SU-DHL-6 (cell line): ENCODE measurements at regions not wholly inside any gene's neighbourhood (a gene's known extent, or its start where the extent isn't known, plus 50 kb on each side); places are given as distances from the start of the nearest gene placed in this dataset.

ENCODE experiments used
- H2AFZ ChIP-seq: fragments of 200-600 bp; sonication (generic); 2 replicates; pipeline ENCODE4 v1.6.1; 2014; ENCODE audit warnings: low read depth, mild to moderate bottlenecking, moderate library complexity, mixed read lengths, antibody characterized with exemption, low read length; ENCODE audit not compliant: severe bottlenecking
- H3F3A ChIP-seq: fragments of 200-600 bp; shearing (Covaris generic); 2 replicates; pipeline ENCODE4 v1.6.0; 2016; ENCODE audit warnings: antibody characterized with exemption, mild to moderate bottlenecking; ENCODE audit not compliant: insufficient read depth
- H3K27ac ChIP-seq: fragments of 200-600 bp; sonication (generic); 2 replicates; pipeline ENCODE4 v1.5.1; 2016; ENCODE audit warnings: low read depth, mild to moderate bottlenecking, low read length, moderate library complexity, mixed read lengths
- H3K27me3 ChIP-seq: fragments of 200-600 bp; sonication (generic), shearing (Covaris generic); 2 replicates; pipeline ENCODE4 v1.6.0; 2014; ENCODE audit warnings: mild to moderate bottlenecking, low read length
- H3K36me3 ChIP-seq: fragments of 200-600 bp; sonication (generic); 2 replicates; pipeline ENCODE4 v1.6.1; 2014; ENCODE audit warnings: mild to moderate bottlenecking, low read length, mixed read lengths
- H3K4me2 ChIP-seq: fragments of 300-600, 200-600 bp; shearing (Covaris generic), sonication (generic); 2 replicates; pipeline ENCODE4 v1.6.0; 2014; ENCODE audit warnings: low read length, low read depth, mild to moderate bottlenecking; ENCODE audit not compliant: poor library complexity, severe bottlenecking
- H3K4me3 ChIP-seq: fragments of 200-600 bp; sonication (generic); 2 replicates; pipeline ENCODE4 v1.5.1; 2014; ENCODE audit warnings: antibody characterized with exemption, low read length, mild to moderate bottlenecking, mixed read lengths; ENCODE audit not compliant: insufficient read depth, poor library complexity, severe bottlenecking
- H3K79me2 ChIP-seq: fragments of 200-600 bp; sonication (generic); 2 replicates; pipeline ENCODE4 v1.6.1; 2014; ENCODE audit warnings: mild to moderate bottlenecking, low read length, moderate library complexity; ENCODE audit not compliant: insufficient read depth
- H3K9ac ChIP-seq: fragments of 200-600 bp; sonication (generic); 2 replicates; pipeline ENCODE4 v1.7.0; 2014; ENCODE audit warnings: mild to moderate bottlenecking, low read length
- H3K9me2 ChIP-seq: fragments of 200-600 bp; sonication (generic); replicated peaks from 2 replicates; pipeline ENCODE4 v1.6.1; 2014; ENCODE audit warnings: low read length; ENCODE audit not compliant: insufficient read depth
- H3K9me3 ChIP-seq: fragments of 200-600 bp; sonication (generic); 2 replicates; pipeline ENCODE4 v1.6.1; 2014; ENCODE audit warnings: low read length, mixed read lengths; ENCODE audit not compliant: insufficient read depth
- H4K20me1 ChIP-seq: fragments of 200-600 bp; sonication (generic); 2 replicates; pipeline ENCODE4 v1.6.1; 2014; ENCODE audit warnings: low read depth, mild to moderate bottlenecking, antibody characterized with exemption, low read length, moderate library complexity, mixed read lengths
- EZH2phosphoT487 ChIP-seq: fragments of 200-600 bp; sonication (generic), shearing (Covaris generic); conservative IDR thresholded peaks from 2 replicates; pipeline ENCODE4 v1.6.1; 2018; ENCODE audit warnings: mild to moderate bottlenecking, antibody characterized with exemption, low read length, moderate library complexity, mixed read lengths
- TF ChIP-seq, protein P1 (sequence below): fragments of 200-600 bp; sonication (generic); IDR thresholded peaks from one replicate; pipeline ENCODE4 v1.5.1; 2017; ENCODE audit warnings: antibody characterized with exemption, mild to moderate bottlenecking, low read length, moderate library complexity; ENCODE audit not compliant: insufficient read depth, poor library complexity, severe bottlenecking

DNA sequence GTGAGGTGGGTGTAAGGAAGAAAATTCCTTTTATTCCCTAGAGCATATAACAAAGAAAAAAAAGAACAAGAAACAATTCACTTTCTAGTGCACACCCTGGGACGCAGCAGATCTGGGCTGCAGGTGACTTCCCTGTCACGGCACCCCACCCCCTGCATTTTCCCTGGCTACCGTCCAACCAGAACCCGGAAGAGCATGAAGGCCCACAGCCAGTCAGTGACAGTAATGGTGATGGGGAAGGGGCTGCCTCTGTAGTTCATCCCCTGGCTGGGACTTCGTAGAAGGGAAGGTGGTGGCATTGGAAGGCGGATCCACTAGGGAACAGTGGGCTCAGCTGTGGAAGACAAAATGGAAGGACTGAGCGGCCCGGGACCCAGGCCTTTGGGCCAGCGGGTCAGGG is 236.7 kb downstream of the BUB3 start:
- H3K9me3 ChIP-seq: peaks cover 3% of the 10 kb centered on the region; the same call in 1 of the 2 replicates
- TF ChIP-seq EZH2phosphoT487: no peak
- TF ChIP-seq, protein P1, sequence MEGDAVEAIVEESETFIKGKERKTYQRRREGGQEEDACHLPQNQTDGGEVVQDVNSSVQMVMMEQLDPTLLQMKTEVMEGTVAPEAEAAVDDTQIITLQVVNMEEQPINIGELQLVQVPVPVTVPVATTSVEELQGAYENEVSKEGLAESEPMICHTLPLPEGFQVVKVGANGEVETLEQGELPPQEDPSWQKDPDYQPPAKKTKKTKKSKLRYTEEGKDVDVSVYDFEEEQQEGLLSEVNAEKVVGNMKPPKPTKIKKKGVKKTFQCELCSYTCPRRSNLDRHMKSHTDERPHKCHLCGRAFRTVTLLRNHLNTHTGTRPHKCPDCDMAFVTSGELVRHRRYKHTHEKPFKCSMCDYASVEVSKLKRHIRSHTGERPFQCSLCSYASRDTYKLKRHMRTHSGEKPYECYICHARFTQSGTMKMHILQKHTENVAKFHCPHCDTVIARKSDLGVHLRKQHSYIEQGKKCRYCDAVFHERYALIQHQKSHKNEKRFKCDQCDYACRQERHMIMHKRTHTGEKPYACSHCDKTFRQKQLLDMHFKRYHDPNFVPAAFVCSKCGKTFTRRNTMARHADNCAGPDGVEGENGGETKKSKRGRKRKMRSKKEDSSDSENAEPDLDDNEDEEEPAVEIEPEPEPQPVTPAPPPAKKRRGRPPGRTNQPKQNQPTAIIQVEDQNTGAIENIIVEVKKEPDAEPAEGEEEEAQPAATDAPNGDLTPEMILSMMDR: no peak
- no peak overlapping the region for H3K4me2 ChIP-seq

DNA sequence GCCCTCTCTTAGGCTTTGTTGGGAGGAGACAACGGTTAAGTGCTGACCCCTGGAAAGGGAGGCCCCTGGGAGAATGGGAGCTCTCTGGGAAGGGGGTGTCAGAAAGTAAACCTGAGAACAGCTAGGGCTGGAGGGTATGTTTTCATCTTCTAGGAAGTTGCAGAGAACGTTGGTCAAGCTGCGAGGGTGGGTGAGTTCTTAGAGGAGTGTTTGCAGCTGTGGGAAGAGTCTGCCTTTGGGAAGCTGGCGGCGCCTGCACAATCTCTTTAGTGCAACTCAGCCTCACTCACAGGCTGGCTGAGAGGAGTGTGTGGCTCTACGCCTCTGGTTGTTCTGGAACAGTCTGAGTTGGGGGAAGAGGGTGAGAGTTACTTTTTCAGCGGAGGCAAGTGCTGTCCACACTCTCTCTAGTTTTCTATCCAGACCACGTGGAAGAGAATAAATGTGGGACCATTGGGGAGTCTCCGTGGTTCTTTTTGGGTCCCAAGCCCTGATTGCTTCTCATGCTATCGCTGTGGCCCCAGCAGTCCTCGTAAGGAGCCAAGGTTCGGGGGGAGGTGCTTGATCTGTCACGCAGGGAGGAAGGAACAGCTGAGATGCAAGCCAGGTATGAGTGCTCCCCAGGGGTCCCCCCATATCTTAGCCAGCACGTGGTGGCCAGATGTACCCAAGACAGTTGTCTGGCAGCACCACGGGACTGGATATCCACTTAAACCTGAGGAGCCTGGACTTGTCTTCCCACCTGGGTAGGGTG is 237.2 kb downstream of the BUB3 start:
- Histone ChIP-seq H3K9me3 (peaks cover 3% of the 10 kb centered on the region; the same call in 1 of the 2 replicates), H3F3A (no peaks in the 10 kb centered on the region), H3K4me3 (no peak overlapping the region), H3K27me3 (no peaks in the 10 kb centered on the region), H3K9ac (no peak overlapping the region), H4K20me1 (no peaks in the 10 kb centered on the region), H3K79me2 (no peaks in the 10 kb centered on the region), H3K27ac (no peak overlapping the region), H2AFZ (no peak overlapping the region), H3K9me2 (no peaks in the 10 kb centered on the region), H3K36me3 (no peaks in the 10 kb centered on the region), H3K4me2 (no peak overlapping the region)
- TF ChIP-seq EZH2phosphoT487: no peak
- TF ChIP-seq, protein P1: no peak

More for the DNA sequence above, 236.7 kb downstream of the BUB3 start:
- Histone ChIP-seq H2AFZ (no peak overlapping the region), H3F3A (no peaks in the 10 kb centered on the region), H3K4me3 (no peak overlapping the region), H3K27ac (no peak overlapping the region), H3K9me2 (no peaks in the 10 kb centered on the region), H4K20me1 (no peaks in the 10 kb centered on the region), H3K36me3 (no peaks in the 10 kb centered on the region), H3K79me2 (no peaks in the 10 kb centered on the region), H3K9ac (no peak overlapping the region), H3K27me3 (no peaks in the 10 kb centered on the region)

DNA sequence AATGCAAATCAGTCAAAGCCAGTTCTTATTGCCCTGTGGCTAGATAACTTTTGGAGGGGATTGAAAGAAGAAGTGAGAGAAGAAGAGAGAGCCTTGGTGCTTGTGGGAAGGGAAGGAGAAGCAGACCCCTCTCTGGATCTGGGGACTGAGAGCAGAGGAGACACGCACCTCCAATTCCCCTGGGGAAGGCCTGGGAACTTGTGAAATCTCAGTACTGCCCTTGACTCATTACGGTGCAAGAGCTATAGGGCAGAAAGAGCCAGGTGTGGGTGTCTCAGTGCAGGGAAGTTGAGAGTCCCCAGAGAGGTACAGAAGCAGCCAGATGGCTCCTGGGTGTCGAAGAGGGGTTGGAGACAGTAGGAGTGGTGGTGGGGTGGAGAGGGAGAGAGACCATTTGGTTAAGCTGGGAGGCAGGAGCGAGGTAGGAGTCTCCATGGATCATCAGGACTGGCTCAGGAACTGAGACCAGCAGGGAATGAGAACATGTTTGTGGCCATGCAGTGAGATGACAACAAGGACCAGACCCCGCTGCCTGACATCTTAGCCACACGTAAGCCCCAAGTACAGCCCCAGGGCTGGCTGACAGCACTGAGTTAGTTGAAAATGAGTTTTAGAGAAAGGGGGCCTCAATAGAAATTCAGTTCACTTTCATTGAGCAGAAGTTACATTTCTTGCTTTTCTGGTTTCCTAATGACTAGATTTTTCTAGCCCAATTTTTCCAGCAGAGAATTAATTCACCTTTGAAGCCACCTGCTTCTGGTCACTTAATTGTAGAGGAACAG is 238.2 kb downstream of the BUB3 start:
- Histone ChIP-seq H3K27ac (no peak overlapping the region), H3K4me3 (no peak overlapping the region), H3K27me3 (no peaks in the 10 kb centered on the region), H3K9ac (no peak overlapping the region), H3K79me2 (no peaks in the 10 kb centered on the region), H2AFZ (no peak overlapping the region), H3K4me2 (no peak overlapping the region), H4K20me1 (no peaks in the 10 kb centered on the region), H3K36me3 (no peaks in the 10 kb centered on the region), H3K9me2 (no peaks in the 10 kb centered on the region), H3F3A (no peaks in the 10 kb centered on the region), H3K9me3 (peaks cover 3% of the 10 kb centered on the region; the same call in 1 of the 2 replicates)
- TF ChIP-seq, protein P1: no peak
- TF ChIP-seq EZH2phosphoT487: no peak
